ENCODE measurements at regions not wholly inside any gene's neighbourhood (a gene's known extent, or its start where the extent isn't known, plus 50 kb on each side); places are given as distances from the start of the nearest gene placed in this dataset.

GRCh38 chr7:82700741-82701140 lies 257.2 kb upstream of the CACNA2D1 start:
- TF ChIP-seq, protein P1, sequence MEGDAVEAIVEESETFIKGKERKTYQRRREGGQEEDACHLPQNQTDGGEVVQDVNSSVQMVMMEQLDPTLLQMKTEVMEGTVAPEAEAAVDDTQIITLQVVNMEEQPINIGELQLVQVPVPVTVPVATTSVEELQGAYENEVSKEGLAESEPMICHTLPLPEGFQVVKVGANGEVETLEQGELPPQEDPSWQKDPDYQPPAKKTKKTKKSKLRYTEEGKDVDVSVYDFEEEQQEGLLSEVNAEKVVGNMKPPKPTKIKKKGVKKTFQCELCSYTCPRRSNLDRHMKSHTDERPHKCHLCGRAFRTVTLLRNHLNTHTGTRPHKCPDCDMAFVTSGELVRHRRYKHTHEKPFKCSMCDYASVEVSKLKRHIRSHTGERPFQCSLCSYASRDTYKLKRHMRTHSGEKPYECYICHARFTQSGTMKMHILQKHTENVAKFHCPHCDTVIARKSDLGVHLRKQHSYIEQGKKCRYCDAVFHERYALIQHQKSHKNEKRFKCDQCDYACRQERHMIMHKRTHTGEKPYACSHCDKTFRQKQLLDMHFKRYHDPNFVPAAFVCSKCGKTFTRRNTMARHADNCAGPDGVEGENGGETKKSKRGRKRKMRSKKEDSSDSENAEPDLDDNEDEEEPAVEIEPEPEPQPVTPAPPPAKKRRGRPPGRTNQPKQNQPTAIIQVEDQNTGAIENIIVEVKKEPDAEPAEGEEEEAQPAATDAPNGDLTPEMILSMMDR (IDR thresholded peaks at IDR 0.05), result no peak
- no peak for TF ChIP-seq POLR2A (IDR thresholded peaks at IDR 0.05)

All from Peyer's patch (tissue), 4 donors.